Gastrocnemius medialis (tissue), 4 donors: ENCODE measurements at regions not wholly inside any gene's neighbourhood (a gene's known extent, or its start where the extent isn't known, plus 50 kb on each side); places are given as distances from the start of the nearest gene placed in this dataset.

ENCODE experiments used
- ATAC-seq, 2 donors: fragments of 150-250 bp; one replicate each; pipeline ENCODE4 v1.9.1; 2016
- DNase-seq, 2 donors: peaks; one replicate each; pipeline ENCODE4 v3.0.0-alpha.2; 2019
- H3K27ac ChIP-seq, 4 donors: fragments of 200-600 bp; sonication (generic); 1 replicate in 1 of 4; 2 replicates in 3 of 4; pipeline ENCODE4 v1.5.1; 2016 to 2018; ENCODE audit warnings: mild to moderate bottlenecking in 2 of 4, moderate library complexity in 1 of 4
- H3K27me3 ChIP-seq, 3 donors: fragments of 200-600 bp; sonication (generic) in 2 of 3; 1 replicate in 1 of 3; 2 replicates in 2 of 3; pipeline versions ENCODE4 v1.5.1 to v1.6.0; 2016 to 2019; ENCODE audit warnings: mild to moderate bottlenecking in 1 of 3, moderate library complexity in 1 of 3
- H3K36me3 ChIP-seq, 2 donors: fragments of 200-600 bp; sonication (generic) in 1 of 2; one replicate each; pipeline ENCODE4 v1.5.1; 2017 to 2018
- H3K4me1 ChIP-seq, 2 donors: fragments of 200-600 bp; sonication (generic) in 1 of 2; one replicate each; pipeline ENCODE4 v1.5.1; 2016 to 2017; ENCODE audit warnings: mild to moderate bottlenecking in 2 of 2
- H3K4me3 ChIP-seq, 4 donors: fragments of 200-600 bp; sonication (generic) in 3 of 4; 1 replicate in 1 of 4; 2 replicates in 3 of 4; pipeline ENCODE4 v1.5.1; 2016 to 2019; ENCODE audit warnings: mild to moderate bottlenecking in 2 of 4
- H3K9me3 ChIP-seq, 3 donors: fragments of 200-600 bp; sonication (generic) in 2 of 3; 1 replicate in 1 of 3; 2 replicates in 2 of 3; pipeline ENCODE4 v1.5.1; 2016 to 2019
- POLR2A ChIP-seq, 2 donors: fragments of 450-650 bp; IDR thresholded peaks; one replicate each; pipeline ENCODE4 v1.6.1; 2017; ENCODE audit warnings: antibody characterized with exemption in 2 of 2, mild to moderate bottlenecking in 2 of 2, moderate library complexity in 2 of 2
- in situ Hi-C, 4 donors: fragments of 200-750 bp; cut with MboI; loops; one replicate each; pipeline versions ENCODE4 v1.15.0 to v1.8.0; 2017; ENCODE audit warnings: low sequenced_read_pairs in 4 of 4
- intact Hi-C: fragments of 100-400 bp; cut with DNase I; formaldehyde crosslinking; loops from one replicate; pipeline ENCODE4 v1.15.1; 2023; ENCODE audit warnings: low total_unique reads
- TF ChIP-seq, protein P1 (sequence below), 5 experiments: fragments of 450-650 bp in 3 of 5; fragments of 200-600 bp in 2 of 5; sonication (generic) in 2 of 5; IDR thresholded peaks in 4 of 5; conservative IDR thresholded peaks in 1 of 5; 1 replicate in 4 of 5; 2 replicates in 1 of 5; pipeline ENCODE4 v1.5.1; 2016 to 2019; ENCODE audit warnings: antibody characterized with exemption in 5 of 5, mild to moderate bottlenecking in 3 of 5, moderate library complexity in 3 of 5

DNA sequence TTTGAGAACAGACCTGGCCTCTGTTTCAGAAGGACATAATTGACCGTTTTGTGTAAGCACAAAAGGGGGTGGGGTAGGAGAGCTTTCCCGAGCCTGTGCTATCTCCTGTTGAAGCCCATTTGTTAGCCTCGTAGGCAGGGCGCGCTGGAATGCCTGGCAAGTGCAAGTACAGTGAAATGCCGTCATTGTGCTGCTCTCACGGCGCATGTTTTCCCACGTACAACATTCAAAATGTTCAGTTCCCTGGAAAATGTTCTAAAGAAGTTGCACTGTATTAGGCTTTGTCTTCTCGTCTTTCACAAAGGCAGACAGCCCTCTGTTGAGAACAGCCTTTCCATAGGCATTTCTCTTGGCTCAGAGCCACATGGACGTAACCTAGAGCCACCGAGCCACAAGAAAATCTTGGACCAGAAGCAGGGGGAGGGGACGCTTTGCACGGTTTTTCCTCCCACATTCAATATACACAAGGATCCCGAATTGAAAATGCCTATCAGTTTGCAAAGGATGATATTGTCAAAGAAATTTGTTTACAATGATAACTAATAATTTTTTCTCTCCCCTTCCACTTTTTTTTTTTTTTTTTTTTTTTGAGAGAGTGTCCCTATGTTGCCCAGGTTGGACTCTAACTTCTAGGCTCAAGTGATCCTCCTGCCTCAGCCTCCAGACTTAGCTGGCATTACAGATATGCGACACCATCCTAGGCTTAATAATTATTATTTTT, 54.6 kb upstream of the RAPGEF2 start:
- peak; percentile 56 to 72 for ATAC-seq
- intact Hi-C loops: no loop called here

DNA sequence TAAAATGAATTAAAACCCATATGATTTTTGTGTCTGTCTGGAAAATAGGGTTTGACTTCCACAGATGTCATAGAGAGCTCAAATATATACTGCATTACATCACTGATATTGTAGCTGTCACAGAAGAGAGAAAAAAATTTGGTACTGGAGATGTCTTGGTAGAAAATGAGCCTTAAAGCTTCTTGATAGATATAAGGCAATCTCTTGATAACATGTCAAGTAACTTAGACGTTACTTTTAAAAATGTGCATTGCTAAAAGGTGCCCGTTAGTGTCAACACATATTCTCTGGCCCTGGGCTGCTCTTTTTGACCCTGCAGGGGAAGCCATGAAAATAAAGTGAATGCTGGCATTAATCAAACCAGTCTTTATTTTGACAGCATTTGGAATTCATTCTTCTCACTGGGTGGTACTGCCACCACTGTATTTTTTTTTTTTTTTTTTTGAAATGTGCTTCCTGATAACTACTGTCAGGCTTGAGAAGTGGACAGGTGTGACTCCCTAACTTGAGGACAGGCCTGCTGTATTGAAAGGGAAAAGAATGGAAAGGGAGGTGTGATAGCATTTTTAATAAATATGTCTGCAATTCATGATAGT, 53.0 kb upstream of the RAPGEF2 start:
- DNase-seq: no peak
- in situ Hi-C loops: no loop called here
- no peak overlapping the region for H3K4me3 ChIP-seq
- H3K9me3 ChIP-seq: no peaks in the 10 kb centered on the region
- no peaks in the 10 kb centered on the region for H3K36me3 ChIP-seq
- intact Hi-C loops: no loop called here
- TF ChIP-seq POLR2A (IDR thresholded peaks at IDR 0.05): no peak
- TF ChIP-seq, protein P1, sequence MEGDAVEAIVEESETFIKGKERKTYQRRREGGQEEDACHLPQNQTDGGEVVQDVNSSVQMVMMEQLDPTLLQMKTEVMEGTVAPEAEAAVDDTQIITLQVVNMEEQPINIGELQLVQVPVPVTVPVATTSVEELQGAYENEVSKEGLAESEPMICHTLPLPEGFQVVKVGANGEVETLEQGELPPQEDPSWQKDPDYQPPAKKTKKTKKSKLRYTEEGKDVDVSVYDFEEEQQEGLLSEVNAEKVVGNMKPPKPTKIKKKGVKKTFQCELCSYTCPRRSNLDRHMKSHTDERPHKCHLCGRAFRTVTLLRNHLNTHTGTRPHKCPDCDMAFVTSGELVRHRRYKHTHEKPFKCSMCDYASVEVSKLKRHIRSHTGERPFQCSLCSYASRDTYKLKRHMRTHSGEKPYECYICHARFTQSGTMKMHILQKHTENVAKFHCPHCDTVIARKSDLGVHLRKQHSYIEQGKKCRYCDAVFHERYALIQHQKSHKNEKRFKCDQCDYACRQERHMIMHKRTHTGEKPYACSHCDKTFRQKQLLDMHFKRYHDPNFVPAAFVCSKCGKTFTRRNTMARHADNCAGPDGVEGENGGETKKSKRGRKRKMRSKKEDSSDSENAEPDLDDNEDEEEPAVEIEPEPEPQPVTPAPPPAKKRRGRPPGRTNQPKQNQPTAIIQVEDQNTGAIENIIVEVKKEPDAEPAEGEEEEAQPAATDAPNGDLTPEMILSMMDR (IDR thresholded peaks at IDR 0.05 in 4 of 5, conservative IDR thresholded peaks at IDR 0.05 in 1 of 5): no peak
- no peak overlapping the region for H3K27ac ChIP-seq
- ATAC-seq: no peak
- H3K27me3 ChIP-seq: no peaks in the 10 kb centered on the region
- peaks cover 0 to 7% of the 10 kb centered on the region in 2 donors for H3K4me1 ChIP-seq

More for the DNA sequence above, 54.6 kb upstream of the RAPGEF2 start:
- in situ Hi-C loops: no loop called here
- H3K9me3 ChIP-seq: no peaks in the 10 kb centered on the region
- peak; percentile 19 to 23 for DNase-seq
- no peaks in the 10 kb centered on the region for H3K36me3 ChIP-seq
- H3K4me3 ChIP-seq: peak overlapping the region; percentile 38 to 56 (median 50)
- TF ChIP-seq, protein P1 (IDR thresholded peaks at IDR 0.05 in 4 of 5, conservative IDR thresholded peaks at IDR 0.05 in 1 of 5): no peak
- TF ChIP-seq POLR2A (IDR thresholded peaks at IDR 0.05): no peak
- no peaks in the 10 kb centered on the region for H3K27me3 ChIP-seq
- peaks cover 0 to 7% of the 10 kb centered on the region in 2 donors for H3K4me1 ChIP-seq
- peak overlapping the region in 1 of 4 donors; percentile 18 for H3K27ac ChIP-seq

DNA sequence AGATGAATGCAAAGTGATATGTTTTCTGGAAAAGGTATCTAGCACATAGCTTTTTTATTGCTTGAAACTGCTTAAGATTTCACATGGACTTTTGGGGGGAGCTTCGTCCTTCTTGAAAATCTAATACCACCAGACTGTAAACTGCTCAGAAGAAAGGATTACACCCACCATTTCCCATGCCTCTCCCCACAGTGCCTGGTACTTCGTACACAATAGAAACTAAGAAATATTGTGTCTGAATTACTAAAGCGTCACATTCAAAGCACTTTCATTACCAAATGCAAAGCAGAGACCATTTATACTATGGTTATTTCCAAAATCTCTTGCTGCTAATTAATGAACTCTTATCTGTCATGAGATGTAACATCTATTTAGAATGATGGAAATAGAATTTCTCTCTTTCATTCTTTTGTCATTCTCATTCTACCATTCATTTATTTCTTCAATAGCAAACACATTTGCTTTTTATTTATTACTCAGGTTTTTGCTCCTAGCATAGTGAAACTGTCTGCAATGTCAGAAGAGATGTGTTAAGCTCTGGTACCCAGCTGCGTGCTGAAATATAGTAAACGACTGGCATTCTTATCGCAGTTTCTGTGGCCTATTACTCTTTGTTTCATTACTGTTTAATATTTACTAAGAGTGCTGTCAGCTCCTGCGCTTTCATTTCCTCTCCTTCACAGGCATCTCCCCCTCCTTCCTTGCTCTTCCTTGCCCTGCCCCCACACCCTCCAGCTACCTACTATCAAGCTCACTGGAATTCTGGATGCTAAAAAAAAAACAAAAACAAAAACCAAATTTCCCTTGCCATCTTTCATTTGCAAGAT, 51.4 kb upstream of the RAPGEF2 start:
- no peaks in the 10 kb centered on the region for H3K36me3 ChIP-seq
- DNase-seq: no peak
- no peak overlapping the region for H3K4me3 ChIP-seq
- H3K4me1 ChIP-seq: peaks cover 0 to 7% of the 10 kb centered on the region in 2 donors
- H3K27ac ChIP-seq: no peak overlapping the region
- H3K9me3 ChIP-seq: no peaks in the 10 kb centered on the region
- no peaks in the 10 kb centered on the region for H3K27me3 ChIP-seq
- intact Hi-C loops (no loop called here), in situ Hi-C loops (no loop called here)
- TF ChIP-seq POLR2A (IDR thresholded peaks at IDR 0.05): no peak
- TF ChIP-seq, protein P1 (IDR thresholded peaks at IDR 0.05 in 4 of 5, conservative IDR thresholded peaks at IDR 0.05 in 1 of 5): no peak
- no peak for ATAC-seq

DNA sequence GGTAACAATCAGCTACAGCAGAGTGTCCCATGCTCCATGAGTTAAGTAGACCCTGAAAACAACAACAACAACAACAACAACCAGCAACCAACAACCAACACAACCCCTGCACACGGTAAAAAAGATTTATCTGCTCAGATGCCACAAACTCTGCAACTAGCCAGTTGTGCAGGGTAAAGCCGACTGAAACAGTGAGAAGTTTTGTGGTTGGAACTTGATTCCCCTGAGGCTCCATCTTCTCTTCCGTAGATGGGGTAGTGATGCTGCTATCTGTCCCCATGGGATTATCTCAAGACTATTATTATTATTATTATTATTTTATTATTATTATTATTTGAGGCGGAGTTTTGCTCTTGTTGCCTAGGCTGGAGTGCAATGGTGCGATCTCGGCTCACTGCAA, 50.6 kb upstream of the RAPGEF2 start:
- DNase-seq: no peak
- in situ Hi-C loops (no loop called here), intact Hi-C loops (no loop called here)
- H3K36me3 ChIP-seq: no peaks in the 10 kb centered on the region
- no peak for ATAC-seq
- TF ChIP-seq POLR2A (IDR thresholded peaks at IDR 0.05): no peak
- TF ChIP-seq, protein P1 (IDR thresholded peaks at IDR 0.05 in 4 of 5, conservative IDR thresholded peaks at IDR 0.05 in 1 of 5): no peak
- H3K9me3 ChIP-seq: no peaks in the 10 kb centered on the region
- peaks cover 0 to 7% of the 10 kb centered on the region in 2 donors for H3K4me1 ChIP-seq
- no peaks in the 10 kb centered on the region for H3K27me3 ChIP-seq
- H3K4me3 ChIP-seq: no peak overlapping the region
- H3K27ac ChIP-seq: no peak overlapping the region
